Right renal pelvis (tissue), 4 donors: ENCODE measurements at regions not wholly inside any gene's neighbourhood (a gene's known extent, or its start where the extent isn't known, plus 50 kb on each side); places are given as distances from the start of the nearest gene placed in this dataset.

Experiments used
- DNase-seq, 4 donors: peaks; one replicate each; pipeline ENCODE4 v3.0.0-alpha.2; 2013; ENCODE audit warnings: low read depth in 4 of 4, low spot score in 3 of 4, missing footprints in 1 of 4

DNA sequence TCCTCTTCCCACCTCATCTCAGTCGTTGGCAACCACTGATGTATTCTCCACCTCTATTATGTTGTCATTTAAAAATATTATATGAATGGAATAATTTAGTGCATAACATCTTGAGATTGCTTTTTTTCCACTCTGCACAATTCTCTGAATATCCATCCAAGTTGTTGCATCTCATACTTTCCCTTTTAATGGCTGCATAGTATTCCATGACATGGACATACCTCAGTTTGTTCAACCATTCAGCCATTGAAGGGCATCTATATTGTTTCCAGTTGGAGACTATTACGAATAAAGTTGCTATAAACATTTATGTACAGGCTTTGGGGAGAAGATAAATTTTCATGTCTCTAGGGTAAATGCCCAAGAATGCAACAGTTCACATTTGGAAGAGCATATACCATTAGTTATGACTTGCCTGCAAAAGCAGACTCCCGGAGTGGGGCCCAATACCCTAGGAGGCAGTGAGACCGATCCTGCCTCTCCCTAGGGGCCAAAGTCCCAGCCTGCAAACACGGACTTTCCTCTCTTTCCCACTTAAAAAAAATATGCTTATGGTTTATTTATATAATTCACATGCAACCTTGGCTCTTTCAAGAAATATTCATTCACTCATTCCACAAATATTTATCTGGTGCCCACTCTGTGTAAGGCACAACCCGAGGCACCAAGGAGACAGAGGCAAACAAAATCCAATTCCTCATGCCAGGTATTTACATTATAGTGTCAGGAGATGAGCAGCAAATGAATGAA, 227.0 kb upstream of the PMEPA1 start:
- no peak for DNase-seq

DNA sequence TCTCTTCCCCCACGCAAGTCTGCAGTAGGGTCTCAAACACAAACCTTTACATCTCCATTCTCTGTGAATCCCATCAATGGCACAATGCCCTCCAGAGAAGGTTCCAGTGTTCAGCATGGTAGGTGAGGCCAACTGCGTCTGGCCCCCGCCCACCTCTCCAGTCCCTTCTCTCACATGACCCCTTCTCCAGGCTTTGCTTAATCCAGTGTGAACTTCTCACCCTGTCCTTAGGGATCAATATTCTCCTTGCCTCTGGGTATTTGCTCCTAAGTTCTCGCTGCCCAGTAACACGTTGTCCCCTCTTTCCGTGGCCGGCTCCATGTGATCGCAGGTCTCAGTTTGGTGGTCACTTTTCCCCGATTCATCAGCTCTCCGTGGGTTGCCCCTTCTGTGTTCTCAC, 225.1 kb upstream of the PMEPA1 start:
- no peak for DNase-seq

- no peak for DNase-seq
Measured at GRCh38 chr20:57934007-57934805, 224.4 kb upstream of the PMEPA1 start.

DNA sequence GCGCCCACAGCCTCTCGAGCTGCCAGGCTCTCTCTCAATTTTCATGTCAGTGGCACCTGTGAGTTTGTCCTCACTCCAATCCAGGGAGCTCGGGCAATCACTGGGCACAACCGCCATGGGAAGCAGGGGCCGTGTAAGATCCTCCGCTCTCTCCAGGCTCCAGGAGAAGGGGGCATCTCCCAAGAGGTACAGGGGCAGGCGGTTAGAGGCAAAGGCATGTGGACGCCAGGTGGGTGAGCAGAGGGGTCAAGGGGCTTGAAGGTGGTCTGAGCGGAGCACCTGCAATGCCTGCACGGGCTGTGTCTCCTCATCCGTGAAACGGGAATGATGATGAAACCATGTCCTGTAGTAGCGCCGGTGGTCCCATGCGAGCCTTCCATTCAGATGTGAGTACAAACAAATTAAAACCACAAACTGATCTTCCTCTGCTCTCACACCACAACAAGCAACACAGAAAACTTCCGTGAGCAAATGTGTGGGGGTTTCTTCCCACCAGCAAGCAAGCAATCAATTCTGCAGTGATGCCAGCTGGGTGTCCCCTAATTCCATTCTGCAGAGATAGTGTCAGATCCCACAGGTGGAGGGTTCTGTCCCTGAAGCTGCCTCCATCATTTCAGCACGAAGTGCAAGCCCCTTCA, 222.5 kb upstream of the PMEPA1 start:
- DNase-seq, result no peak

- no peak for DNase-seq
Measured at GRCh38 chr20:57930351-57930750, 220.5 kb upstream of the PMEPA1 start.

GRCh38 chr20:57928181-57928967, 218.6 kb upstream of the PMEPA1 start:
- no peak for DNase-seq

GRCh38 chr20:57927376-57927775, 217.6 kb upstream of the PMEPA1 start:
- no peak for DNase-seq

GRCh38 chr20:57922706-57923105, 212.9 kb upstream of the PMEPA1 start:
- no peak for DNase-seq

GRCh38 chr20:57922083-57922482, 212.3 kb upstream of the PMEPA1 start:
- DNase-seq, result no peak

DNA sequence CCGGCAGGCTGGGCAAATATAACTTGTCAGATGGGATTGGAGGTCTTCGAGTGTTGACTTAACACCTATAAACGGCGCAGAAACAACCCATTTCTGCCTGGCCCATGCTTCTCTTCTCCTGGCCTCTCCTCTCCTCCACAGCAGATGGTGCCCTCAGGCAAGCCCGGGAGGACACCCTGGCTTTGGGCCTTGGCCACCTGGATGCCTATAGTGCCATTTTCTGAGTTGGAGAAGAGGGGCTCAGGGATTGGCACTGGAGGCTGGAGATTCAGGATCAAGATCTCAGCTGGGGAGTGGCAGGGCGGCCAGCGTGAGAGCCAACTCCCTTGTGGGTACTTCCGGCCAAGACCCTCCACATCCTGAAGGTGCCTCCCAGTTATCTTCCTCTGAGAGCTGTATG, 211.9 kb upstream of the PMEPA1 start:
- DNase-seq, result no peak

GRCh38 chr20:57920971-57921370, 211.2 kb upstream of the PMEPA1 start:
- DNase-seq, result no peak

DNA sequence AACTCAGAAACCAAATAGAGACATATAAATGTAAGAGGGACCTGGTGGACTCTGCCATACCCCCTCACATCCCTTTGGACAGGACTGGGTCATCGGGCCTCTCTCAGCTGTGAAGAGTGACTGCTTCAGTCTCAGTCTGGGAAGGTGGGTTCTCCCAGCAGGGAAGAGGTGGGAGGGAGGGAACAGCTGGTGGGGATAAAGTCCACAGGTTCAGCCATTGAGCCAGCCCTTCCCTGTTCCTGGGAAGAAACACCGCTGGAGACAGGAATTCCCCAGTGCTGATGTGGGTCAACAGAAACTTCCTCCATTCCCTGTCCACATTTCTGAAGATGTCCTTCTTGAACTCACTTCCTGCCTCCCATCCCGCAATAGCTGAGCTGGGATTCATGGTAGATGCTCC, 209.2 kb upstream of the PMEPA1 start:
- no peak for DNase-seq

DNA sequence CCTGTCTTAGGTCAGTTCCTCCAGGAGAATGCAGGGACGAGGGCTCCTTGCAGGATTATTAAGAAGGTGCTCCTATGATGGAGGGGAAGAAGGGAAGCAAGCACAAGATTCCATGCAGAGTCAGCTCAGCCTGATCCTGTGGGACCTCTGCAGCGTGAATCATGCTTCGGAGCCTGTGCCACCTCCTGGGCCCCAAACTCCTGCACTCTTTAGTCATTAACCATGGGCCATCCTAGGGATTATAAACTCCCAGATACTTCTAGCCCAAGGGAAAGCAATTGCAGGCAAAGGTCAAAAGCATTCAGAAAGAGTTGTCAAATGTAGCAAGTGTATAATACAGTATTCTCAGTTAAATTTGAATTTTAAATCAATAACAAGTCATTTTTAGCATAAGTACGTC, 208.7 kb upstream of the PMEPA1 start:
- DNase-seq, result no peak

DNA sequence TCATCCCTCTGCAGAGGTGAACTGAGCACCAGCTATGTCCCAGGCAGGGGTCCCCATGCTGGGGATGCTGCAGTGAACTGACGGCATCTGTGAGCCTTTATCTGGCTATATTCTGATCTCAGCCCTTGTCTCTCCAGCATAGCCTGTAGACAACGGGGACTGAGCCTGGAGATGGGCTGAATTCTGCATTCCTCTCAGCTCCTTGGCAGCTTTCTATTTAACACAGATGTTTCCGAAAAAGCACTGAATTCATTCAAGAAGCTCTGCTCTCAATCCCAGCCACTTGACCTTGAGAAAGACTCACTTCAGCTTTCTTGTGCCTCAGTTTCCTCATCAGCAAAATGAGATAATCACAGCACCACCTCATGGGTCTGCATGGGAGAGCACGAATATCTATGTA, 204.4 kb upstream of the PMEPA1 start:
- DNase-seq, result no peak

- no peak for DNase-seq
Measured at GRCh38 chr20:57913156-57913930, 203.5 kb upstream of the PMEPA1 start.

DNA sequence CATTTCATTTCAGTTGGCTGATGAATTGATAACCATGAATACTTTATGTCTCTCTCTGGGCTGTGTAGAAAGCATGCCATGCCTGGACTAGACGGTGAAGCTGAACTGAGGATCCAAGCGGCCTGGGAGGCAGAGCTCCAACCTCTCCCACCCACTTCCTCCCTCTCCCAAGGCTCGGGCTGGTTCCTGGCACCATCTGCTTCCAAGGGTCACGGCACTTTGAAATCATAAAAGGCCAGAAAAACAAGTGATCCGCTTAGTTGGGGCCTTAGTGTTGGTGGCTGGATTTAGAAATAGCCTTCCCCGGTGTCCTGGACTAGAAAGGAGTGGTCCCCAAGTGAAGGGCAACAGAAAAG, 202.4 kb upstream of the PMEPA1 start:
- no peak for DNase-seq

DNA sequence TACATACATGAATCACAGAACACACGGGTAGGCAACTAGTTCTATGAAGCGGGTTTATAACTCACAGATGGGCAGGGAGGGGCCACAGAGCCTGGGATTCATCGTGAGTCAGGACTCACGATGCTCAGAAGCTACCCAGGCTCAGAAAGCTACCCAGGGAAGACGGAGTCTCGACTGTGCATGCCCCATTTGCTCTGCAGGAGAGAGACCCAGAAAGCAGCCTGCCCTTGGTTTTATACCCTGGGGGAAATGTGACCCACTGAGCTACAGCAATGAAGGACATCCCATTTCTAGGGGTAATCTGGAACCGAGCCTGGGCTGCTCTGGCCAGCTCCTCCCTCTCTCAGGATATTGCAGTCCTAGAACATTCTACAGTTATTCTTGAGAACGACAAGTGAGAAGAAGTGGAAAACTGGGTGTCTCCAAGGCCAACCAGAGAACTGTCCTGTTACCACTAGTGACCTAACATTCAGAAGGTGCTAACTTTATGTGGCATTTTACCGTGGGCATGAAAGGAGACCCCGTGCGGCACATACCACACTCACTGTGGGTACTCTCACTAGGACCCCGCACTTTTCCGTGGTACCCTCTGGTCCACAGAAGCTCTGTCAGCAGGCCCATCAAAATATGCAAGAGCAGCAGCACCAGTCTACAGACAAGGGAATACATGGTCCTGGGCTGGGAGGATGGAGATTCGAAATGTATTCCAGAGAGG, 201.9 kb upstream of the PMEPA1 start:
- DNase-seq, result no peak

DNA sequence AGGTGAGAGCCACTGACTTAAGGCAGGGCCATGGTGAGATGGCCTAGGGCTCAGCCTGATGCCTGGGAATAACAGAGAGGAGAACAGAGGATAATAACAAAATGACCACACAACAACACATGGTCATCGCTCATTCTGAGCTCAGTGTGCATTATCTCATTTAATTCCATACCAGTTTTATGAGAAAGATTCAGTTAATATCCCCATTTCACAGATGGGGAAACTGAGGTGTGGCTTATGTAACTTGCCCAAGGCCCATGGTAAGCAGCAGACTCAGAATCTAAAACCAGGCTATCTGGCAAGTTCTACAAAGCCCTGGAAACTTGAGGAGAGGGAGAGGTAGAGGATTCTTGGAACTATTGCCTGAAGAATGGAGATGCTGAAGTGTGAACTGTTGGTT, 200.9 kb upstream of the PMEPA1 start:
- DNase-seq, result no peak

GRCh38 chr20:57909763-57910331, 200.0 kb upstream of the PMEPA1 start:
- no peak for DNase-seq
